ENCODE measurements at regions not wholly inside any gene's neighbourhood (a gene's known extent, or its start where the extent isn't known, plus 50 kb on each side); places are given as distances from the start of the nearest gene placed in this dataset.
"Not testable (repeated sequence)": the region's sequence is repeated elsewhere in the genome, so short reads cannot be mapped to it uniquely, and the experiment has no call there.

DNA sequence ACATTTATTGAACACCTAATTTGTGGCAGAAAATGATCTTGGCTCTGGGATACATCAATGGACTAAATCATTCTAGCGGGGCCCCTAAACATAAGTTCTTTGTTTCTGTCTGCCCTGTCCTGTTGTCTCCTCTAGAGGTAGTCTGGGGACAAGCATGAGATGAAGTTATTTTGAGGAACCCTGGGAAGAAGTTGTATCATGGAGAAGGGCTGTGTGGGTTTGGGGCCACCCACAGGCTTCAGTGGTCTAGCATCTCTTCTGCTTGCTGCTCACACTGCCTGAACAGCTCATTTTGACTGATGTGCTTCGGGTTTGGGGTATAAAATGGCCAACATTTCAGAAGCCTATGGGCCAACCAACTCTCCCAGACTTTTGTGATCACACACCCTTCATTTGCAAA, 50.3 kb upstream of the OSBPL11 start:
- no peak for DNase-seq

DNA sequence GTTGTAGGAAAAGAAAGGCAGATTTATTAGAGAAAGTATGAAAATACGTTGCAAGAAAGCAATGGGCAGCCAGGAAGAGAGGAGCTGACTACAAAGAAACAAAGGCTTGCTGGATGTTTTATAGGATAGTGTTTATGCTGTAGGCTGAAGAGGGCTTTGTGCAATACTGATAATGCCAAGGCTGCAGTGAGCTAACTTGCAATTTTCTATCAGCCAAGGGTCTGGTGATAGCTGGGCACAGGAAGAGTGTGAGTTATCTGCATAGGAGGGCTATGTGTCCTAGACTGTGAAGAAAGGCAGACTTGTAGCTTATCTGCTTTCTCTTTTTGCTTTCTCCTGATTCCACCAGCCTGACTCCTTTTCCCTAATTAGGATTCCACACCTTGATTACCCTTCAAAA, 51.3 kb upstream of the OSBPL11 start:
- DNase-seq = no peak

DNA sequence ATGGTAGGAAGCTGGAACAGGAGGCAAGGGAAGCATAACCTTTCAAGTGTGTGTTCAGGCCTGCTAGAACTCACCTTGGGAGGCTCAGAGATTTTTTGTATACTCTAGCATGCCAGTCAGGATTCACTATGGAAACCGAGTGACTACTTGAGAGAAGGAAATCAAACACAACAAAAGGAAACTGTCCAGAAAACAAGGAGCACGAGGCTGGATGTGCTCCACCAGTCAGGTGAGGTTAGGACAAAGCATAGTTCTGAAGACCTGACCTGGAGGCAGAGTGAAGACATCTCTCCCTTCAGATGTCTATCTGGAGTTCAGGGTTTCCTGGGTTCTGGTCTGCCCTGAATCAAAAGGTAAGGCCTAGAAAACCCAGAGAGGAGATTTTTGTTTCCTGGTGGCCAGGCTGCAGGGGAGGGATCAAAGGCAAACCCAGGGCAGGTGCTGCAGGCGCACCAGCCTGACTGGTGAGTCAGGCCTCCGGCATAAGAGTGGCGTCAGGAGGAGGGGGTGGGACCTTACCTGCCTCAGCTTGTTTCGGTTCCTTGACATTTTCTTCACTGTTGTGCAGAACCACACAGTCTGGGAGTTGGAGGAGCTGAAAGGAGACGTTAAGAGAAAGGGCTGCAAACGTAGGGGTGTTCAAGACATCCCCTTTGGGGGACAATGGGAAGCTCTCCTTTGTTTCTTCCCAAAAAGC, 52.2 kb upstream of the OSBPL11 start:
- DNase-seq = no peak

DNA sequence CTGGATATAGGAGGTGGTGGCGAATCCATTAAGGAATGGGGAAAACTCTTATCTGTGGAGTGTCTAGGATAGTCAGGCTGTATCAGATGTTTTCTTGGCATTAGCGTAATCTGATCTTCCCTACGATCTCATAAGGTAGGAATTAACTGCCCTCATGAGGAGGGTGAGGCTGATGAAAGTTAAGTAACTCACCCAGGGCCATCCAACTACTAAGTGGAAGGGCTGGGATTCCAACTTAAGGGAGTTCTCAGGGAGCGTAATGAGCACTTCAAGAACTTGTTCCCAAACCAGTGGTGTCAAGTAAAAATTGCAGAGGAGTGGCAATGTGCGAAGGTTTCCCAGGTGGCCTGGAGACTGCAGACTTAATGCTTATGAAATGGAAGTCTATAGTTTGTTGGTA, 55.9 kb upstream of the OSBPL11 start:
- no peak for DNase-seq

DNA sequence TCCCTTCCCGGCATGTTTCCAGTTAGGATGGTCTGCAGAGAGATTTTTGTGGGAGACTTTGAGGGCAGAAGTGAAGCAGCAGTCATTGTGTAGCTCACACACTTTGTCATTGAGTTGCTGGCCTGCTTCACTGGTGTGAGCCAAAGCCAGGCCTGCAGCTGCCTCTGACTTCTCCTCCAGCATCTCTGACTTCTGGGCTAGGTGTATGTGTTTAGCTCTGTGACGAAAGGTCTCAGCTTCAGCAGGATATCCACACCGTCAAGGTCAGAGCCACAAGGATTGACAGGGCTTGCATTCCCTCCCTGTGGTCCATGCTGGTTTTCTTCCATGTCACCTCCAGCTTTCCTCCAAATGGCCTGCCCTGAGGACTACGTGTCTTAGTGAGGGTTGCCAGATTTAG, 57.1 kb upstream of the OSBPL11 start:
- no peak for DNase-seq

DNA sequence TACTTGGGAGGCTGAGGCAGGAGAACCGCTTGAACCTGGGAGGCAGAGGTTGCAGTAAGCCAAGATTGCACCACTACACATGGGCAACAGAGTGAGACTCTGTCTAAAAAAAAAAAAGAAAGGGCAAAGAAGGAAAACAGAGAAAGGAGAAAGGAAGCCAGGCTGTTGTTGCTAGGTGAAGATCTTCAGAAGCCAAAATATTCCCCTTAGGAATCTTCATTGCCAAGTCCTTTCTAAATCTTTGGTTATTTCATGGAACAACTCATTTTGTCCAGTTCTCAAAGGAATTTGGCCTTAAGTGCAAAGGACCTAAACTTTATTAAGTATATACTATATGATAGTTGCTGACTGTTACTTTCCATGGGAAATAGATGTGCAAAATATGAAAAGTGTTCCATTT, 59.2 kb upstream of the OSBPL11 start:
- no peak for DNase-seq

DNA sequence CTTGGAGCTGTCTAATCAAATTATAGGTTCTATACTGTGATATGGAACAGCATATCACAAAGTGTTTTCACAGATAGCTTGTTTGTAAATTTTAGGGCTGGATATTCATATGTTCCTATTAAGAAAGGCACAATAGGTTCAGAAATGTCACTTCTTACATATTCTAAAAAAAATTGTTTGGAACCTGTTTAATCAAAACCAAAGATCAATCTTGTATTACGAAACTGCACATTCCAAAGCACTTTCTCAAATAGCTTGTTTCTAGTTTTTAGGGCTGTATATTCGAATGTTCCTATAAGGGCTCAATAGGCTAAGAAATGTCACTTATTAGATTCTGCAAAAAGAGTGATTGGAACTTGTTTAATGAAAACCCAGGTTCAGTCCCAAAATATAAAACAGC, 67.4 kb upstream of the OSBPL11 start:
- no peak for DNase-seq

DNA sequence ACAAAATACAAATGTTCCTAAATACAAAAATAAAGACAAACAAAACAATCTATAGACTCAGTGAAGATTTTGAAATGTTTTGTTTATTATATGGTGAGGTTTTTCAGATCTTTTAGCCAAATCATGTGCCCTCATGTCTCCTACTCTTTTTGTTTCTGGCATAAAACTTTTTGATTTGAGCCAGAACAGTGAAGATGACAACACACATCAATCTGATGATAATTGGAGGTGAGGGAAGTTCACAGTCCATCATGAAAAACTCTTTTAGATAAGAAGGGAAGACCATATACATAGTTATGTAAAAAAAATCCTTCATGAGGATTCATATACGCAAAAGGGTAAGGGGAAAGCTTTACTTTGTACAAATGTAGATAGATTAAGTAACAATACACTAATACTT, 75.1 kb upstream of the OSBPL11 start:
- DNase-seq = no peak

DNA sequence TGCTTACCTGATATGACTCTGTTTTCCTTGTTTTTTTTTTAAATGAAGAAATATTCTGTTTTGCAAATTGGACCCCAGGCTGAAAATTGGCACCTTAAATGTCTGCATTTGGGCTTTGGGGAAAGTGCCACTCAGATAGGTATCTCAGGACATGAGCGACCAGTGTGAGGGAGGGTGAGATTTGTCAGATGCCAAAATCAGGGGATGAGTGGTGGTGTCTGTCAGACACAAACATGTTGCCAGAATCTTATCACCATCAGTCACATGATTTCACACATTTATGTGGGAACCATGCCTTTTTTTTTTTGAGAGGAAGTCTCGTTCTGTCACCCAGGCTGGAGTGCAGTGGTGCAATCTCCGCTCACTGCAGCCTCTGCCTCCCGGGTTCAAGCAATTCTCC, 75.6 kb upstream of the OSBPL11 start:
- DNase-seq = no peak

DNA sequence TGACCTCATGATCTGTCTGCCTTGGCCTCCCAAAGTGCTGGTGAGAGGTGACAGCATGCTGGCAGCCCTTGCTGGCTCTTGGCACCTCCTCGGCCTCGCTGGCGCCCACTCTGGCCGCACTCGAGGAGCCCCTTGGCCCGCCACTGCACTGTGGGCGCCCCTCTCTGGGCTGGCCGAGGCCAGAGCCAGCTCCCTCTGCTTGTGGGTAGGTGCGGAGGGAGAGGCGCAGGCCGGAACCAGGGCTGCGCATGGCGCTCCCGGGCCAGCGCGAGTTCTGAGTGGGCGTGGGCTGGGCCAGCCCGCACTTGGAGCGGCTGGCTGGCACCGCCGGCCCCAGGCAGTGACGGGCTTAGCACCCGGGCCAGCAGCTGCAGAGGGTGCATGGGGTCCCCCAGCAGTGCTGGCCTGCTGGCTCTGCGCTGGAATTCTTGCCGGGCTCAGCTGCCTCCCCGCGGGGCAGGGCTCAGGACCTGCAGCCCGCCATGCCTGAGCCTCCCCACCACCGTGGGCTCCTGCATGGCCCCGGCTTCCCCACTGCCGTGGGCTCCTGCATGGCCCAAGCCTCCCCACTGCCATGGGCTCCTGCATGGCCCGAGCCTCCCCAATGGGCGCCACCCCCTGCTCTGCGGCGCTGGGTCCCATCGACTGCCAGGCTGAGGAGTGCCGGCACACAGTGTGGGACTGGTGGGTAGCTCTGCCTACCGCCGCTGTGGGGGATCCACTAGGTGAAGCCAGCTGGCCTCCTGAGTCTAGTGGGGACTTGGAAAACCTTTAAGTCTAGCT, 76.4 kb upstream of the OSBPL11 start:
- DNase-seq = no peak

DNA sequence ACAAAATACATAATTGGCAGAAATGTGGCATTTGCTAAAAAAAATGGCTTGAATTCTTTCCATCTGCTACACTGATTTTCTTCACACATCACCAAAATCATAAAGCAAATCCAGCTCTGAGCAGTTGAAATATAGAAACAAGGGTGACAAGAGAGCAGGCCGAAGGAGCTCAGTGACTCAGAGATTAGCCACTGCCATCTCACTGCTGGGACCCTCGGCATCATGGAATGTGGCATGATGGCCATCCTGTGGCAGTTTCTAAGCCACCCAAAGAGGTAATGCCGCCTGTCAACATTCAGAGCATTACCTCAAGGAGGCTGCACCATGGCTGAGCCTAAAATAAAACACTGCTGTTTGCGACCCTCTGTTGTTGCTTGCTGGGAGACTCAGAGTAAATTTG, 80.5 kb upstream of the OSBPL11 start:
- DNase-seq = no peak

DNA sequence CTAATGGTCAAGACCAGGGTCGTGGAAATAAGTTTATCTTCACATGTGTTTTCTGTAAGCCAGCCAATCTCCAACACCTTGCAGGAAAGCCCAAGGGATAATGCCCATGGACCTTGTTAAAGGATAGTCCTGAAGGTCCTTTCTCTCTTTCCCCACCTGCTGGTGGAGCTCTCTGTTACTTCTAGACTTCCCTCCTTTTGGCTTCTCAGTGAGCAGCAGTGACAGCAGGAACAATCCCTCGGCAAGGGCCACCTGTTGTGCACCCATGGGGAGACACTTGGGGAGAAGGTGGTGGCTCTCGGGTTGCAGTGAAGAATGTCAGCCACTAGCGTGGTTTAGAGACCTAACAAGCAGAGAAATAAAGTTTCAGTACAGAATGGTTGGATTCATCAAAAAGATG, 84.0 kb upstream of the OSBPL11 start:
- no peak for DNase-seq

DNA sequence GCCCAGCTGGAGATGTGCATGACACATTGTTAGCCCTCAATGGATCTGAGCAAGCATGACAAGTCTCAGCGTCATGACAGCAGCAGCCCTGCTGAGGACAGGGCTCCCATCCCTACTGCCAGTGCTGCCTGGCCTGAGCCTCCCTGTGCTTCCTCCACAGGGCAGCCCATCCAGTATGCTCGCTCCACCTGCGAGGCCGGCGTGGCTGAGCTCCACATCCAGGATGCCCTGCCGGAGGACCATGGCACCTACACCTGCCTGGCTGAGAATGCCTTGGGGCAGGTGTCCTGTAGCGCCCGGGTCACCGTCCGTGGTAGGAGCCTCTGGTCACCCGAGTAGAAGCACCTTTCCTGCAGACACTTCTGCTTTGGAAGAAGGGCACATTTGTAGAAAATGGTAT, 85.8 kb upstream of the OSBPL11 start:
- DNase-seq = no peak

DNA sequence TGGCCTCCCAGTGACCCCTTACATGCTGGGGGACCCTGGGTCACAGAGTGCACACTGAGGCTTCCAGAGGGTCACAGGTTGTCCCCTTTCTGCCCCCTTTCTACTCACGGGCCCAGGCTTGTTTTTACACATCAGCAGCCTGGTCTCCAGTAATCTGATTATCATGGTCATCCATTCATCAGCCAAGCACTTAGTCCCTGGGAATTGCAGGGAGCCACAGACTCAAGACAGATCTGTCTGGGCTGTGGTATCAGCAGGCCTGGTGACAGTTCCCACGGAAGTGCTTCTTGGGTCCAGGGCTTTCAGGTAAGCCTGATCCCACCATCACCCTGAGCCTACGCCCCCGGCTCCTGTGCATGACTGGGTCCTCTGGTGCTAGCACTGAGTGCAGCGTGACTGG, 86.6 kb upstream of the OSBPL11 start:
- DNase-seq = not testable (repeated sequence)

DNA sequence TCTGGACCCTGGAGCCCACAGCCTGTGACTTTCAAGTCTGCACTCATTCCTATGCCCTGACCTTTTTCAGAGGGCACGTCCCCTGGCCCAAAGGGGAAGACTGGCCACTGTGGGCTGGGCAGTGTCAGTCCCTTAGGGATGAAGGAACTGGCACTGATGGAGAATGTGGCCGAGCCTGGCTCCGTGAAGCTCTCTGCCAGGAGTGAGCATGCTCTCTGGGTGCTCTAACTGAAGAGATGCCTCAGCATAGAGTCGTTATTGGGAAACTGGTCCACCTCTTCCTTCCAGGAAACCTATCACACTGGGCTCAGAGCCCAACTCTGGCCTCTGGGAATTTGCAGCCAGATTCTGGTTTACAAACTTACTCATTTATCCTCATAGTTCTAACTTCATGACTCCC, 87.3 kb upstream of the OSBPL11 start:
- DNase-seq = not testable (repeated sequence)

DNA sequence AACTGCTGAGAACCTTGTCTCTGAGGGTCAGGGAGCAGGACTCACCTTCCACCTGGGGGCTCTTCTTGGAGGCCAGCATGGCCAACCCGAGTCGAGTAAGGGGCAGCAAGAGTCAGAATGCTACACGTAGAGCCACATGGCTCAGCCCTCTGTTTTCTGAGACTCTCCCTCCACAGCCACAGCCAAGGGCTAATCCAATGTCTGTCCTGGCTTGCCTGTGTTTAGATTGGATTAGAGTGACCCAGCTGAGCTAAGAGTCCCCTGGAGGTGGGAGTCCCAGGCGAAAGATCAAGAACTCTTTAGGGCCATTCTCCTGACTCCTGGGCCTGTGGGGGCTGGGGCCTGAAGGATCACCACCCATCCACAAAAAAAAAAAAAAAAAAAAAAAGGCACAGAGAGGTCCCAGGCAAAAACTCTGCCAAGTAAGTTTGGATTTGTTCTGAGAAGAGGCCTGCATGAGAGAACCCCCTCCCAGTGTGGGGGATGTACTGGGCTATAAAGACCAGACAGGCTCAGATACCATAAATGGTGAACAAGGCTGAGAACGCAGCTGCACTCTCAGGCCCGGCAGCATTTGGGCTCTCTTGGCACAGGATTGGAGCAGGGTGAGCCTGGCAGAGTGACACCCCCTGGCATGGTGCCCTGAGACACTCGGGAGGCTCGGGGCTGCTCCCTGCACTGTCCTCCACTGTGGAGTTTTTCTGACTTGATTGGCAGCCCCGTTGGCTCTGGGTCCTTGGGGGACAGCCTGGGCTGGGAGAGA, 88.0 kb upstream of the OSBPL11 start:
- DNase-seq = no peak

DNA sequence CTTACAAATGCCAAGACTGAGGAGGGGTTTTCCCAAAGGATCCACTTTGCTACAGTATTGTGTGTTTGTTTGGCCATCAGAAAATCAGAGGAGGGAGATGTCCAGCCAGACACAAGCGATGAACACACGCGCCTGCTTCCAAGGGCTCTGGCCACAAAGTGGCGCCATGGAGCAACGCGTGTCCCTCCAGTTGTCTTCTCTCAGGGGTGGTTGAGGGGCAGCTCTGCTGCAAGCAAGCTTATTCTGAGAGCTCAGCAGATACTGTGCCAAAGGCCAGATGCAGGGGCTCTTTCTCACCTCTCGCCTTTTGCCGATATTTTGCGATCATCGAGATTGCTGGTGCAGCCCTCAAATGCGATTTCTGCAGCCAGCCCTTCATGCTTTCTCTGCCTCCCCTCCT, 88.9 kb upstream of the OSBPL11 start:
- DNase-seq = no peak

DNA sequence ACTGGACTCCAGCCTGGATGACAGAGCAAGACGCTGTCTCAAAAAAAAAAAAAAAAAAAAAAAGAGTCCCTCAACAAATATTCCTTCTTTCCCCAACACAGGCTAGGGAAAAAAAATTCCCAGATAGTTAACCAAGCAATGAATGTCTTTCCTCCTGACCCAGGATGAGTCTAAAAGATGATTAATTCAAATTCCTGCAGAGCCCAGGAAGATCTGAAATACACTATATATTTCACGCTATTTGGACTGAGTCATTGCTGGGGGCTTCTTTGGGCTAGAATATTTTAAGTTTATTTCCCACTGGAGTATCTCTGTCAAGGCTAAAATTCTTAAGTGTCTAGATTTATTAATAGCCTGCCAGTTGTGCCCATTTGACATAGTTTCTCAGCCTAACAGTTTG, 90.4 kb upstream of the OSBPL11 start:
- DNase-seq = not testable (repeated sequence)

DNA sequence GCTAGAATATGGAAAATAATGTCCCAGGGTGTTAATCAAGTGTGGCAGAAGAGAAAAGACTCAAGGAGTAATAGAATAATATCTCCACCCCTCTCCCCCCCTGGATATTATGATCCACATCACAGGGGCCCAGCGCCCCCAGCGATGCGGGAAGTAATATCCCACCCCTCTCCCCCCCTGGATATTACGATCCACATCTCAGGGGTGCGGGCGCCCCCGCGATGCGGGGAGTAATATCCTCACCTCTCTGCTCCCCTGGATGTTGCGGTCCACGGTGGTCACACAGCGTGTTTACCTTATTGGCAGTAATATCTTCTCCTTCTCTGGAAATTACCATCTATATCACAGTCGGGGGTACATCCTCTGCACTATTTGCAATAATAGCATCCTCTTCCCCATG, 97.1 kb upstream of the OSBPL11 start:
- no peak for DNase-seq

DNA sequence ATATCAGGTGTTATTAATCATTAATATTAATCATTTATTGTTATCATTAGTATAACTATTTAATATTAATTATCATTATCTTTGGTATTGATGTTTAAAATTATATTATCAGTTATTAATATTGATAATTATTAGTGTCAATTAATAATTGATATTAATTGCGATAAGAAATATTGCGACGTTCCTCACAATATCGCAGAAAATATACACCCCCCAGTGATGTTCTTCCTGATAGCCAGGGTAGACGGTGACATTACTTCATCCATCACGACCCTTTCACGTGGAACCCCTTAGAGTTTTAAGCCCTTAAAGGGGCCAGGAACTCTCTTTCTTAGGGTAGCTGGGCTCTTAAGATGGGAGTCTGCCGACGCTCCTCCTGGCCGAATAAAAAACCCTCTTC, 98.6 kb upstream of the OSBPL11 start:
- no peak for DNase-seq

DNA sequence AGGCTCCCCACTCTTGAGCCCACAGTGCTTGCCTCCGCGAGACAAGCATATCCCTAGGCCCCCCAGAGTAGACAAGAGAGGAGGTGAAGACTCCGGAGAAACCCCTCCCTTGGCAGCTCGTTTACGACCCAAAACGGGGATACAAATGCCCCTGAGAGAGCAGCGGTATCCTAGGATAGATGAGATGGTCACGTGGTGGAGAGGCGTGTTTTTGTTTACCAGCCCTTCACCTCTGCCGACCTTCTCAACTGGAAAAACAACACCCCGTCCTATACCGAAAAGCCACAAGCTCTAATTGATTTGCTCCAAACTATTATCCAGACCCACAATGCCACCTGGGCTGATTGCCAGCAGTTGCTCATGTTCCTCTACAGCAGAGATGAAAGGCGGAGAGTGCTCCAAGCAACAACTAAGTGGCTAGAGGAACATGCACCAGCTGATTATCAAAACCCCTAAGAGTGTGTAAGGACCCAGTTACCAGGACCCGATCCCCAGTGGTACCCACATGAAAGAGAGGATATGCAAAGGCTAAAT, 99.5 kb upstream of the OSBPL11 start:
- no peak for DNase-seq

DNA sequence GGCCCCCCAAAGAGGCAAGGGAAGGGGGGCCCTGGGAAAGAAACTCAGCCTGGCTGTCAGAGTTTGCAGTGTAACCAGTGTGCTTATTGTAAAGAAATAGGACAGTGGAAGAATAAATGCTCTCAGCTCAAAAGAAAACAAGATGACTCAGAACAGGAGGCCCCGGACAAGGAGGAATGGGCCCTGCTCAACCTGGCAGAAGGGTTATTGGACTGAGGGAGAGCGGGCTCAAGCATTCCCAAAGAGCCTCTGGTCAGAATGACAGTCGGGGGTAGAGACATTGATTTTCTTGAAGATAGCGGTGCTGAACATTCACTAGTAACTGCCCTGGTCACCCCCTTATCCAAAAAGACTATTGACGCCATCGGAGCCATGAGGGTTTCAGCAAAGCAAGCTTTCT, 100.4 kb upstream of the OSBPL11 start:
- DNase-seq = no peak

DNA sequence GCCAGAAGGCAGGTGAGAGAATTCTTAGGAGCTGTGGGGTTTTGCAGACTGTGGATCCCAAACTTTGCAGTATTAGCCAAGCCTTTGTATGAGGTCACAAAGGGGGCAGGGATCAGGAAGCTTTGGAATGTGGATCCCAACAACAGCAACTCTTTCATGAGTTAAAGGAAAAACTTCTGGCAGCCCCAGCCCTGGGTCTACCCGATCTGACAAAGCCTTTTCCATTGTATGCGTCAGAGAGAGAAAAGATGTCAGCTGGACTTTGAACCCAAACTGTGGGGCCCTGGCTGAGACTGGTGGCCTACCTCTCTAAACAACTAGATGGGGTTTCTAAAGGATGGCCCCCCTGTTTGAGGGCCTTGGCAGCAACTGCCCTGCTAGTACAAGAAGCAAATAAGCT, 101.8 kb upstream of the OSBPL11 start:
- not testable (repeated sequence) for DNase-seq
